ENCODE measurements at regions not wholly inside any gene's neighbourhood (a gene's known extent, or its start where the extent isn't known, plus 50 kb on each side); places are given as distances from the start of the nearest gene placed in this dataset.

DNA sequence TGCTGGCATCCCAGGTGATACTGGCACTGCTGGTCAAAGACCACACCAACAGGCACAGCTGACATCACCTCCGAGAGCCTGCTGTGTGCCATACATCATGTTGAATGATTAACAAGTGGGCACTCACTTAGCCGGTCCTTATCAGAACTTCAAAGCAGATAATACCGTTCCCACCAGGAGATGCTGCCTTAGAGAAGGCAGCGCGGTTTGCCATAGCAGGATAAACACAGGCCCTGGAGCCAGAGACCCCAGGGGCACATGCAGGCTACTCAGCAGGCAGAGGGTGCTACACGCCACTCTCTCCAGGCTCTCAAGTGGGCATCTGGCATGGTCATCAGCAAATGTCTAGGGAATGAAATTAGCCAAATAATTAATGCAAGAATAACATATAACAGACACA lies 86.5 kb upstream of the CST7 start:
- H3K4me3 ChIP-seq (ENCODE audit: insufficient read depth, low read depth, low read length), result no peak overlapping the region

More for the DNA sequence above, 86.5 kb upstream of the CST7 start:
- Histone ChIP-seq H3K27me3 (ENCODE audit: control insufficient read depth, insufficient read depth, low read length) (no peaks in the 10 kb centered on the region; the same call in 1 of the 2 replicates), H3K79me1 (ENCODE audit: low read depth in 1 of 2, low read length in 2 of 2) (no peaks in the 10 kb centered on the region), H3K9me1 (ENCODE audit: insufficient read depth, low read length) (no peaks in the 10 kb centered on the region), H4K5ac (ENCODE audit: low read depth, low read length) (no peak overlapping the region), H3K9me3 (ENCODE audit: control insufficient read depth, insufficient read depth, low read length) (peaks cover 3% of the 10 kb centered on the region), H4K20me1 (ENCODE audit: insufficient read depth, low read length) (no peaks in the 10 kb centered on the region), H3K9ac (ENCODE audit: low read depth, low read length) (no peak overlapping the region), H2BK120ac (ENCODE audit: low read depth, low read length) (no peak overlapping the region), H3K4me2 (ENCODE audit: low read depth, low read length) (no peak overlapping the region), H3K56ac (ENCODE audit: extremely low read depth, insufficient read depth, low read length) (no peak overlapping the region), H2AFZ (replicated peaks; ENCODE audit: low read length, poor library complexity) (no peak overlapping the region), H3K27ac (ENCODE audit: insufficient read depth, low read length) (no peak overlapping the region), H3K23ac (ENCODE audit: low read depth, low read length) (no peak overlapping the region), H2BK5ac (ENCODE audit: low read depth, low read length, poor library complexity, severe bottlenecking) (no peak overlapping the region), H4K8ac (ENCODE audit: low read depth in 2 of 2, low read length in 2 of 2) (no peak overlapping the region), H3K14ac (replicated peaks; ENCODE audit: low read depth, low read length) (no peak overlapping the region), H3K4me1 (ENCODE audit: control insufficient read depth, insufficient read depth, low read length) (no peaks in the 10 kb centered on the region; the same call in 1 of the 2 replicates), H2BK15ac (ENCODE audit: low read depth, low read length) (no peak overlapping the region), H2AK5ac (ENCODE audit: low read depth, low read length) (no peak overlapping the region), H4K91ac (ENCODE audit: insufficient read depth, low read depth, low read length) (no peak overlapping the region), H2AK9ac (replicated peaks; ENCODE audit: low read depth, low read length, poor library complexity) (no peak overlapping the region), H3K36me3 (ENCODE audit: control insufficient read depth, insufficient read depth, low read length) (no peaks in the 10 kb centered on the region), H3K18ac (ENCODE audit: low read depth, low read length) (no peak overlapping the region), H2BK20ac (ENCODE audit: low read depth, low read length) (no peak overlapping the region), H3K4ac (ENCODE audit: low read depth, low read length) (no peak overlapping the region)
- BruUV-seq (replicated peaks), result no TSS peak
- in situ Hi-C loops (cut with MboI; ENCODE audit: low sequenced_read_pairs), result no loop called here
- ChIA-PET POLR2A (ENCODE audit: unreplicated experiment) (no interaction called here), CTCF (no interaction called here)
- dilution Hi-C loops (cut with HindIII; ENCODE audit: low sequenced_read_pairs, unreplicated experiment), result no loop called here
- 40% methylated on average over 1 of the region's 6 CpGs; no CpG with 5 or more reads in 1 of the 2 experiments for WGBS, 2 experiments (ENCODE audit: extremely low coverage in 2 of 2, insufficient read length in 1 of 2)
- ATAC-seq (ENCODE audit: low read depth) (no peak), DNase-seq (no peak)
- intact Hi-C loops (cut with micrococcal nuclease), result no loop called here
- TF ChIP-seq MXI1 (IDR thresholded peaks at IDR 0.05; ENCODE audit: borderline replicate concordance, low read depth, low read length) (no peak), MAFK (IDR thresholded peaks at IDR 0.05; ENCODE audit: low read depth, low read length) (no peak), CTCF (conservative IDR thresholded peaks at IDR 0.05; ENCODE audit: low read depth, low read length) (no peak), BHLHE40 (IDR thresholded peaks at IDR 0.05; ENCODE audit: low read depth, low read length) (no peak), CHD1 (IDR thresholded peaks at IDR 0.05; ENCODE audit: low read depth, low read length) (no peak), POLR2A (IDR thresholded peaks at IDR 0.05; ENCODE audit: low read depth, low read length) (no peak), RAD21 (IDR thresholded peaks at IDR 0.05; ENCODE audit: low read length) (no peak), SMC3 (IDR thresholded peaks at IDR 0.05; ENCODE audit: low read depth, low read length) (no peak), RCOR1 (IDR thresholded peaks at IDR 0.05; ENCODE audit: insufficient replicate concordance, low read length) (no peak), FOS (IDR thresholded peaks at IDR 0.05; ENCODE audit: low read depth, low read length) (no peak), RFX5 (IDR thresholded peaks at IDR 0.05; ENCODE audit: low read depth, low read length) (no peak), CEBPB (IDR thresholded peaks at IDR 0.05; ENCODE audit: low read depth, low read length) (no peak), NFE2L2 (IDR thresholded peaks at IDR 0.05; ENCODE audit: low read depth, low read length) (no peak), MAZ (IDR thresholded peaks at IDR 0.05; ENCODE audit: borderline replicate concordance, low read depth, low read length) (no peak)
- TF ChIP-seq, protein P1, sequence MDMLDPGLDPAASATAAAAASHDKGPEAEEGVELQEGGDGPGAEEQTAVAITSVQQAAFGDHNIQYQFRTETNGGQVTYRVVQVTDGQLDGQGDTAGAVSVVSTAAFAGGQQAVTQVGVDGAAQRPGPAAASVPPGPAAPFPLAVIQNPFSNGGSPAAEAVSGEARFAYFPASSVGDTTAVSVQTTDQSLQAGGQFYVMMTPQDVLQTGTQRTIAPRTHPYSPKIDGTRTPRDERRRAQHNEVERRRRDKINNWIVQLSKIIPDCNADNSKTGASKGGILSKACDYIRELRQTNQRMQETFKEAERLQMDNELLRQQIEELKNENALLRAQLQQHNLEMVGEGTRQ (IDR thresholded peaks at IDR 0.05; ENCODE audit: low read depth, low read length), result no peak
- TF ChIP-seq, protein P2, sequence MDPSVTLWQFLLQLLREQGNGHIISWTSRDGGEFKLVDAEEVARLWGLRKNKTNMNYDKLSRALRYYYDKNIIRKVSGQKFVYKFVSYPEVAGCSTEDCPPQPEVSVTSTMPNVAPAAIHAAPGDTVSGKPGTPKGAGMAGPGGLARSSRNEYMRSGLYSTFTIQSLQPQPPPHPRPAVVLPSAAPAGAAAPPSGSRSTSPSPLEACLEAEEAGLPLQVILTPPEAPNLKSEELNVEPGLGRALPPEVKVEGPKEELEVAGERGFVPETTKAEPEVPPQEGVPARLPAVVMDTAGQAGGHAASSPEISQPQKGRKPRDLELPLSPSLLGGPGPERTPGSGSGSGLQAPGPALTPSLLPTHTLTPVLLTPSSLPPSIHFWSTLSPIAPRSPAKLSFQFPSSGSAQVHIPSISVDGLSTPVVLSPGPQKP (IDR thresholded peaks at IDR 0.05; ENCODE audit: borderline replicate concordance, low read depth, low read length), result no peak
